ENCODE measurements at regions not wholly inside any gene's neighbourhood (a gene's known extent, or its start where the extent isn't known, plus 50 kb on each side); places are given as distances from the start of the nearest gene placed in this dataset.

GRCh38 chr3:164235289-164236028 lies 842.8 kb downstream of the SI start:
- 89% methylated on average over 2 of the region's 4 CpGs for WGBS (ENCODE audit: insufficient coverage)
- Mint-ChIP-seq H3K4me1 (no peaks in the 10 kb centered on the region), H3K27me3 (no peaks in the 10 kb centered on the region), H3K27ac (no peak overlapping the region), H3K9me3 (ENCODE audit: insufficient read depth) (peaks cover 2% of the 10 kb centered on the region), H3K4me3 (no peak overlapping the region)
- H4K20me1 ChIP-seq (ENCODE audit: control insufficient read depth, insufficient read depth, low read length, poor library complexity, severe bottlenecking) = no peaks in the 10 kb centered on the region
- intact Hi-C loops (cut with micrococcal nuclease) = no loop called here
- ChIA-PET CTCF (no interaction called here), POLR2A (no interaction called here)
- H3K79me2 ChIP-seq (ENCODE audit: control insufficient read depth, insufficient read depth, low read length) = no peaks in the 10 kb centered on the region
- H3K9ac ChIP-seq (ENCODE audit: low read length) = no peak overlapping the region
- ATAC-seq (ENCODE audit: low read depth) = no peak
- no peak overlapping the region for H3K27ac ChIP-seq (ENCODE audit: low read length in 2 of 2)
- DNase-seq = no peak
- no peaks in the 10 kb centered on the region for H3K4me1 ChIP-seq (ENCODE audit: control insufficient read depth in 2 of 2, insufficient read depth in 2 of 2, low read length in 2 of 2)
- no peak overlapping the region for H3K4me3 ChIP-seq (ENCODE audit: control extremely low read depth in 1 of 5, extremely low read depth in 1 of 5, insufficient read depth in 1 of 5, low read depth in 2 of 5, low read length in 4 of 5)
- no peaks in the 10 kb centered on the region for H3K36me3 ChIP-seq (replicated peaks in 1 of 2; ENCODE audit: control extremely low read depth in 1 of 2, control insufficient read depth in 1 of 2, extremely low read depth in 1 of 2, insufficient read depth in 2 of 2, low read length in 1 of 2)
- TF ChIP-seq, protein P1, sequence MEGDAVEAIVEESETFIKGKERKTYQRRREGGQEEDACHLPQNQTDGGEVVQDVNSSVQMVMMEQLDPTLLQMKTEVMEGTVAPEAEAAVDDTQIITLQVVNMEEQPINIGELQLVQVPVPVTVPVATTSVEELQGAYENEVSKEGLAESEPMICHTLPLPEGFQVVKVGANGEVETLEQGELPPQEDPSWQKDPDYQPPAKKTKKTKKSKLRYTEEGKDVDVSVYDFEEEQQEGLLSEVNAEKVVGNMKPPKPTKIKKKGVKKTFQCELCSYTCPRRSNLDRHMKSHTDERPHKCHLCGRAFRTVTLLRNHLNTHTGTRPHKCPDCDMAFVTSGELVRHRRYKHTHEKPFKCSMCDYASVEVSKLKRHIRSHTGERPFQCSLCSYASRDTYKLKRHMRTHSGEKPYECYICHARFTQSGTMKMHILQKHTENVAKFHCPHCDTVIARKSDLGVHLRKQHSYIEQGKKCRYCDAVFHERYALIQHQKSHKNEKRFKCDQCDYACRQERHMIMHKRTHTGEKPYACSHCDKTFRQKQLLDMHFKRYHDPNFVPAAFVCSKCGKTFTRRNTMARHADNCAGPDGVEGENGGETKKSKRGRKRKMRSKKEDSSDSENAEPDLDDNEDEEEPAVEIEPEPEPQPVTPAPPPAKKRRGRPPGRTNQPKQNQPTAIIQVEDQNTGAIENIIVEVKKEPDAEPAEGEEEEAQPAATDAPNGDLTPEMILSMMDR (IDR thresholded peaks at IDR 0.05) = no peak
- TF ChIP-seq EZH2 (IDR thresholded peaks at IDR 0.05; ENCODE audit: borderline replicate concordance, insufficient read depth, low read depth, low read length, poor library complexity, severe bottlenecking) = no peak
- H3K9me3 ChIP-seq (ENCODE audit: control extremely low read depth in 1 of 3, control insufficient read depth in 2 of 3, insufficient read depth in 1 of 3, low read length in 2 of 3) = no peaks in the 10 kb centered on the region
- no peak overlapping the region for H3K4me2 ChIP-seq (replicated peaks; ENCODE audit: low read depth, low read length, poor library complexity, severe bottlenecking)
- H2AFZ ChIP-seq (ENCODE audit: insufficient read depth, low read depth, low read length, poor library complexity, severe bottlenecking) = no peak overlapping the region
- H3K27me3 ChIP-seq (replicated peaks in 1 of 4; ENCODE audit: control extremely low read depth in 1 of 4, control insufficient read depth in 3 of 4, insufficient read depth in 4 of 4, low read length in 3 of 4) = no peaks in the 10 kb centered on the region

DNA sequence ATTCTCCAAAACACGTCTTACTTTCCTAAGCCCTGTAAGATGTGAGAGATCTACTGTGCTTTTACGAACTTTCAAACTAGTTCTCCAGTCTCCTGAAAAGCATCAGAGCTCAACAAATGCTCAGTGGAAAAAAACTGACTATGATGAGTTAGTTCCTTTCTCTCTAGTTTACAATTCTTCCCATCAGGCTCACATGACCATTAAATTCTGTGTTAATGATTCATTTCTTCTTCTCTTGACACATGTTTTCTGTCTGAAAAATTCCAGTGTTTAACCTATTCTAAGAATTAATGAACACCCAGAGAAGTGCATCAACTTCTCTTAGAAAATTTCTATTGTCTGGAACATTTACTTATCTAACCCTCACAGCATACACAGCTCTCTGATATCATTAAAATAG lies 844.3 kb downstream of the SI start:
- intact Hi-C loops (cut with micrococcal nuclease) = no loop called here
- ChIA-PET POLR2A (no interaction called here), CTCF (no interaction called here)
- H3K4me3 ChIP-seq (ENCODE audit: control extremely low read depth in 1 of 5, extremely low read depth in 1 of 5, insufficient read depth in 1 of 5, low read depth in 2 of 5, low read length in 4 of 5) = no peak overlapping the region
- Mint-ChIP-seq H3K4me3 (no peak overlapping the region), H3K27me3 (no peaks in the 10 kb centered on the region), H3K27ac (no peak overlapping the region), H3K4me1 (no peaks in the 10 kb centered on the region), H3K9me3 (ENCODE audit: insufficient read depth) (peaks cover 2% of the 10 kb centered on the region)
- no peaks in the 10 kb centered on the region for H4K20me1 ChIP-seq (ENCODE audit: control insufficient read depth, insufficient read depth, low read length, poor library complexity, severe bottlenecking)
- WGBS (ENCODE audit: insufficient coverage) = no CpG with 5 or more reads among the region's 2 CpGs
- no peak overlapping the region for H3K4me2 ChIP-seq (replicated peaks; ENCODE audit: low read depth, low read length, poor library complexity, severe bottlenecking)
- H3K79me2 ChIP-seq (ENCODE audit: control insufficient read depth, insufficient read depth, low read length) = no peaks in the 10 kb centered on the region
- no peak overlapping the region for H3K9ac ChIP-seq (ENCODE audit: low read length)
- no peak for TF ChIP-seq EZH2 (IDR thresholded peaks at IDR 0.05; ENCODE audit: borderline replicate concordance, insufficient read depth, low read depth, low read length, poor library complexity, severe bottlenecking)
- TF ChIP-seq, protein P1 (IDR thresholded peaks at IDR 0.05) = no peak
- H3K9me3 ChIP-seq (ENCODE audit: control extremely low read depth in 1 of 3, control insufficient read depth in 2 of 3, insufficient read depth in 1 of 3, low read length in 2 of 3) = no peaks in the 10 kb centered on the region
- no peaks in the 10 kb centered on the region for H3K36me3 ChIP-seq (replicated peaks in 1 of 2; ENCODE audit: control extremely low read depth in 1 of 2, control insufficient read depth in 1 of 2, extremely low read depth in 1 of 2, insufficient read depth in 2 of 2, low read length in 1 of 2)
- ATAC-seq (ENCODE audit: low read depth) (no peak), DNase-seq (no peak)
- H2AFZ ChIP-seq (ENCODE audit: insufficient read depth, low read depth, low read length, poor library complexity, severe bottlenecking) = no peak overlapping the region
- H3K4me1 ChIP-seq (ENCODE audit: control insufficient read depth in 2 of 2, insufficient read depth in 2 of 2, low read length in 2 of 2) = no peaks in the 10 kb centered on the region
- H3K27ac ChIP-seq (ENCODE audit: low read length in 2 of 2) = no peak overlapping the region
- H3K27me3 ChIP-seq (replicated peaks in 1 of 4; ENCODE audit: control extremely low read depth in 1 of 4, control insufficient read depth in 3 of 4, insufficient read depth in 4 of 4, low read length in 3 of 4) = no peaks in the 10 kb centered on the region

Measured in B cell (primary cell).